ENCODE measurements at regions not wholly inside any gene's neighbourhood (a gene's known extent, or its start where the extent isn't known, plus 50 kb on each side); places are given as distances from the start of the nearest gene placed in this dataset.

DNA sequence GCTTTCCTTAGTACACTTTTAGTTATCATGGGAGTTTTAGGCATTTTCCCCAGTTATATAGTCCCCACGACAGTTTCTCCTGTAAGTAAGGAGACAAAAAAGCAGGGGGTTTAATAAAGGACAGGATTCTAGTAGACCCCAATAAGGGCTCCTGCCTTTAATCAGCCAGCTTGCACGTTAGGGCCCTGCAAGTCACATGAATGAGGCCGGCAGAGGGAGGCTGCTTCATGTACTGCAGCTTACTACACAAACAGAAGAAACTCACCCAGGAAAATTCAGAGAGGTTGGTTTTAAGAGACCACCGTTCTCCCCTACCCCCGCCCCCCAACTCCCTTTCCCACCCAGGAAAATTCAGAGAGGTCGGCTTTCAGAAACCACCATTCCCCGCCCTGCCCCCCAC, 229.7 kb upstream of the MOCS1 start:
- POLR2A ChIA-PET, result no interaction called here
- Histone ChIP-seq H3K9me2 (no peaks in the 10 kb centered on the region), H4K20me1 (ENCODE audit: insufficient read depth) (no peaks in the 10 kb centered on the region), H3K4me1 (ENCODE audit: control insufficient read depth in 1 of 2, insufficient read depth in 2 of 2, low read depth in 1 of 2, low read length in 1 of 2) (no peaks in the 10 kb centered on the region), H3K9me3 (no peaks in the 10 kb centered on the region), H3K27ac (ENCODE audit: low read depth in 2 of 2, low read length in 1 of 2) (no peak overlapping the region), H3K9ac (no peak overlapping the region), H3K4me3 (ENCODE audit: low read depth in 2 of 2, low read length in 1 of 2) (no peak overlapping the region), H3K79me2 (ENCODE audit: insufficient read depth) (no peaks in the 10 kb centered on the region), H3K4me2 (no peak overlapping the region), H3K36me3 (replicated peaks in 1 of 2; ENCODE audit: control insufficient read depth in 1 of 2, insufficient read depth in 2 of 2, low read length in 1 of 2) (no peaks in the 10 kb centered on the region), H3K27me3 (ENCODE audit: insufficient read depth) (no peaks in the 10 kb centered on the region), H2AFZ (ENCODE audit: low read depth) (no peak overlapping the region), H3F3A (replicated peaks; ENCODE audit: insufficient read depth) (no peaks in the 10 kb centered on the region)
- CTCF ChIA-PET, result no interaction called here
- TF ChIP-seq MAX (IDR thresholded peaks at IDR 0.05; ENCODE audit: low read depth), result no peak
- no peak for TF ChIP-seq RAD21 (IDR thresholded peaks at IDR 0.05; ENCODE audit: low read length)
- TF ChIP-seq TCF12 (IDR thresholded peaks at IDR 0.05), result no peak
- no peak for TF ChIP-seq USF1 (IDR thresholded peaks at IDR 0.05; ENCODE audit: borderline replicate concordance, low read depth)
- no peak for TF ChIP-seq NRF1 (IDR thresholded peaks at IDR 0.05; ENCODE audit: low read depth, low read length)
- no peak for TF ChIP-seq SMC3 (IDR thresholded peaks at IDR 0.05; ENCODE audit: low read depth, low read length)
- TF ChIP-seq GATA2 (CRISPR knock-in tag; IDR thresholded peaks at IDR 0.05), result no peak
- no peak for TF ChIP-seq TAF1 (IDR thresholded peaks at IDR 0.05; ENCODE audit: borderline replicate concordance, low read depth, low read length)
- TF ChIP-seq RFX5 (IDR thresholded peaks at IDR 0.05; ENCODE audit: low read length), result no peak
- TF ChIP-seq USF2 (IDR thresholded peaks at IDR 0.05; ENCODE audit: borderline replicate concordance, low read depth, low read length), result no peak
- no peak for TF ChIP-seq JUND (IDR thresholded peaks at IDR 0.05)
- no peak for TF ChIP-seq EP300 (IDR thresholded peaks at IDR 0.05; ENCODE audit: borderline replicate concordance in 1 of 2, low read depth in 1 of 2, low read length in 1 of 2)
- no peak for TF ChIP-seq YY1 (IDR thresholded peaks at IDR 0.05; ENCODE audit: low read depth)
- TF ChIP-seq CTCF (IDR thresholded peaks at IDR 0.05), result no peak
- no peak for TF ChIP-seq NFIC (IDR thresholded peaks at IDR 0.05; ENCODE audit: borderline replicate concordance)
- no peak for TF ChIP-seq MXI1 (IDR thresholded peaks at IDR 0.05; ENCODE audit: low read depth, low read length)
- no peak for TF ChIP-seq ZBTB33 (IDR thresholded peaks at IDR 0.05; ENCODE audit: borderline replicate concordance, low read depth)
- TF ChIP-seq GABPA (IDR thresholded peaks at IDR 0.05; ENCODE audit: low read depth), result no peak
- no peak for DNase-seq
- 27% methylated on average over 7 of the region's 7 CpGs for WGBS (ENCODE audit: low lambda C conversion rate)
